ENCODE measurements at regions not wholly inside any gene's neighbourhood (a gene's known extent, or its start where the extent isn't known, plus 50 kb on each side); places are given as distances from the start of the nearest gene placed in this dataset.

DNA sequence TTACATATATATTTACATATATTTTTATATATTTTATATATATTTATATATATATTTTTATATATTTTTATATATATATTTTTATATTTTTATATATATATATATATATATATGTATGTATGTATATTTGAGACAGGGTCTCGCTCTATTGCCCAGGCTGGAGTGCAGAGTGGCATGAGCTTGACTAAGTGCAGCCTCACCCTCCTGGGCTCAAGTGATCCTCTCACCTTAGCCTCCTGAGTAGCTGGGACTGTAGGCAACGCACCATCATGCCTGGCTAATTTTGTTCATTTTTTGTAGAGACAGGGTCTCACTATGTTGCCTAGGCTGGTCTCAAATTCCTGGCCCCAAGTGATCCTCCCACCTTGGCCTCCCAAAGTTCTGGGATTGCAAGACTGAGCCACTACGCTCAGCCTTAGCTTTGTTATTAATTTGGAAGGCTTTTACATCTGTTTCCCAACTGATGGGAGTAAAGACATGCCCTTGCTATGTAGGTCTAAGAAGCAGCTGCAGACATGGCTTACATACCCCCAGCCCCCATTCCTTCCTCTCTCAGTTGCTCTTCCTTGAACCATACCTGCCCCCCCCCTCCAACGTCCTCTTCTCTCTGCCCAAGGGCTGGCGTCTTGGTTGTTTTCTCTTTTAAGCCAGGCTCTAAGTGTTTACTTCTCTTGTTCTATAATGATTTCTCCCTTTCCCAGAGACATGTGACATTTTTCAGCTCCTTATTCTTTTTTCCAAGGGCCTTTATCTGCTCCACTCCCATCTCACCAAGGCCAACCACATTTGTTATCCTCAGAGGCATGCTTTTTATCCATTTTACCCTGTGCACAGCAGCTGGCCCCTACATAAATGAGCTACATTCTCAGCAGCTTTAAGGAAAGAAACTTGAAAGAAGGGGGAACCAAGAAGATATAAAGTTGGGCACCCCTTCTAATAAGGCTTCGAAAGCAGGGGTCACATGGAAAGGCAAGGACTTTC lies 64.2 kb upstream of the ATF7IP2 start:
- TF ChIP-seq YY1 (IDR thresholded peaks at IDR 0.05; ENCODE audit: extremely low read depth, insufficient replicate concordance, low read depth, low read length) = no peak
- TF ChIP-seq SP1 (IDR thresholded peaks at IDR 0.05; ENCODE audit: low read depth) = no peak
- no peak for TF ChIP-seq EGR1 (IDR thresholded peaks at IDR 0.05; ENCODE audit: low read depth)
- no peak for TF ChIP-seq EZH2 (IDR thresholded peaks at IDR 0.05)
- TF ChIP-seq, protein P1, sequence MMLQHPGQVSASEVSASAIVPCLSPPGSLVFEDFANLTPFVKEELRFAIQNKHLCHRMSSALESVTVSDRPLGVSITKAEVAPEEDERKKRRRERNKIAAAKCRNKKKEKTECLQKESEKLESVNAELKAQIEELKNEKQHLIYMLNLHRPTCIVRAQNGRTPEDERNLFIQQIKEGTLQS (IDR thresholded peaks at IDR 0.05) = no peak
- no peak for TF ChIP-seq TCF7L2 (IDR thresholded peaks at IDR 0.05; ENCODE audit: borderline replicate concordance, extremely low read depth, insufficient read depth, insufficient read length)
- no peak for TF ChIP-seq POLR2AphosphoS5 (IDR thresholded peaks at IDR 0.05; ENCODE audit: low read depth, low read length)
- no peak for TF ChIP-seq ELF1 (IDR thresholded peaks at IDR 0.05; ENCODE audit: borderline replicate concordance, low read depth)
- TF ChIP-seq POLR2A (IDR thresholded peaks at IDR 0.05; ENCODE audit: borderline replicate concordance, extremely low read depth, insufficient read depth, insufficient read length) = no peak
- TF ChIP-seq ZFX (IDR thresholded peaks at IDR 0.05) = no peak
- TF ChIP-seq RAD21 (IDR thresholded peaks at IDR 0.05; ENCODE audit: low read depth) = no peak
- TF ChIP-seq FOSL1 (IDR thresholded peaks at IDR 0.05; ENCODE audit: low read depth) = no peak
- no peak for TF ChIP-seq JUND (IDR thresholded peaks at IDR 0.05)
- no peak for TF ChIP-seq SRF (IDR thresholded peaks at IDR 0.05; ENCODE audit: low read depth)
- BruUV-seq (replicated peaks) = no TSS peak
- RAD21 ChIA-PET (ENCODE audit: low non-redundant PET in 1 of 2, low total read pairs in 2 of 2, uncharacterized antibody in 2 of 2, unreplicated experiment in 2 of 2) = no interaction called here

More for the DNA sequence above, 64.2 kb upstream of the ATF7IP2 start:
- Histone ChIP-seq H3K4me1 (ENCODE audit: control insufficient read depth in 1 of 2, insufficient read depth in 2 of 2, low read length in 2 of 2) (no peaks in the 10 kb centered on the region), H3K27ac (ENCODE audit: low read depth, low read length) (no peak overlapping the region), H3K79me2 (ENCODE audit: insufficient read depth, low read length) (no peaks in the 10 kb centered on the region), H2AFZ (ENCODE audit: low read depth, low read length, poor library complexity, severe bottlenecking) (no peak overlapping the region), H3K36me3 (ENCODE audit: control insufficient read depth in 1 of 2, insufficient read depth in 2 of 2, low read length in 2 of 2) (no peaks in the 10 kb centered on the region), H3K27me3 (ENCODE audit: insufficient read depth, low read length) (no peaks in the 10 kb centered on the region), H3K4me2 (ENCODE audit: low read length) (no peak overlapping the region), H3K9me3 (ENCODE audit: control insufficient read depth in 1 of 2, insufficient read depth in 1 of 2, low read depth in 1 of 2, low read length in 2 of 2) (no peaks in the 10 kb centered on the region), H3K9ac (ENCODE audit: low read length) (no peak overlapping the region), H4K20me1 (ENCODE audit: insufficient read depth) (no peaks in the 10 kb centered on the region), H3K4me3 (replicated peaks in 1 of 2; ENCODE audit: low read depth in 1 of 2, low read length in 2 of 2) (no peak overlapping the region), H3K9me2 (ENCODE audit: insufficient read depth) (no peaks in the 10 kb centered on the region)
- intact Hi-C loops (cut with micrococcal nuclease) = no loop called here
- no peak for DNase-seq (ENCODE audit: low read depth, low spot score)
- ChIA-PET CTCF (interaction anchor here (0.6 kb wide), 1 partner anchor 1288 kb away, joined by 4 read pairs; no protein-coding TSS in a partner anchor), POLR2A (no interaction called here)
- no peak for ATAC-seq
